ENCODE measurements at regions not wholly inside any gene's neighbourhood (a gene's known extent, or its start where the extent isn't known, plus 50 kb on each side); places are given as distances from the start of the nearest gene placed in this dataset.
"Not testable (repeated sequence)": the region's sequence is repeated elsewhere in the genome, so short reads cannot be mapped to it uniquely, and the experiment has no call there.

GRCh38 chr21:14753466-14754258 is 207.5 kb upstream of the SAMSN1 start:
- no peak for DNase-seq

GRCh38 chr21:14753069-14753465 is 207.0 kb upstream of the SAMSN1 start:
- DNase-seq: no peak

GRCh38 chr21:14752345-14752909 is 206.3 kb upstream of the SAMSN1 start:
- no peak for DNase-seq

GRCh38 chr21:14751602-14752344 is 205.7 kb upstream of the SAMSN1 start:
- DNase-seq: no peak

GRCh38 chr21:14751011-14751410 is 204.9 kb upstream of the SAMSN1 start:
- DNase-seq: no peak

- no peak for DNase-seq
These were observed 203.9 kb upstream of the SAMSN1 start for GRCh38 chr21:14750041-14750440.

GRCh38 chr21:14748662-14749061 is 202.5 kb upstream of the SAMSN1 start:
- DNase-seq: no peak

GRCh38 chr21:14744368-14744767 is 198.3 kb upstream of the SAMSN1 start:
- no peak for DNase-seq

- no peak for DNase-seq
These were observed 196.0 kb upstream of the SAMSN1 start for GRCh38 chr21:14742119-14742518.

- no peak for DNase-seq
These were observed 195.1 kb upstream of the SAMSN1 start for GRCh38 chr21:14741256-14741655.

GRCh38 chr21:14740692-14741091 is 194.6 kb upstream of the SAMSN1 start:
- DNase-seq: no peak

GRCh38 chr21:14740116-14740515 is 194.0 kb upstream of the SAMSN1 start:
- DNase-seq: no peak

- no peak for DNase-seq
These were observed 193.5 kb upstream of the SAMSN1 start for GRCh38 chr21:14739590-14739989.

- DNase-seq: not testable (repeated sequence)
These were observed 192.5 kb upstream of the SAMSN1 start for GRCh38 chr21:14738576-14738975.

GRCh38 chr21:14737922-14738321 is 191.8 kb upstream of the SAMSN1 start:
- DNase-seq: peak; percentile 62

GRCh38 chr21:14737284-14737691 is 191.2 kb upstream of the SAMSN1 start:
- DNase-seq: no peak

GRCh38 chr21:14736672-14737071 is 190.6 kb upstream of the SAMSN1 start:
- DNase-seq: no peak

- no peak for DNase-seq
These were observed 190.0 kb upstream of the SAMSN1 start for GRCh38 chr21:14736162-14736561.

- DNase-seq: no peak
These were observed 188.7 kb upstream of the SAMSN1 start for GRCh38 chr21:14734833-14735232.

GRCh38 chr21:14734191-14734590 is 188.1 kb upstream of the SAMSN1 start:
- no peak for DNase-seq

GRCh38 chr21:14725219-14725618 is 179.1 kb upstream of the SAMSN1 start:
- DNase-seq: no peak

- no peak for DNase-seq
These were observed 176.8 kb upstream of the SAMSN1 start for GRCh38 chr21:14722841-14723483.

GRCh38 chr21:14720237-14720636 is 174.1 kb upstream of the SAMSN1 start:
- no peak for DNase-seq

- no peak for DNase-seq
These were observed 172.8 kb upstream of the SAMSN1 start for GRCh38 chr21:14718951-14719350.
